Trophoblast cell (in vitro differentiated cells and primary cell): ENCODE measurements at regions not wholly inside any gene's neighbourhood (a gene's known extent, or its start where the extent isn't known, plus 50 kb on each side); places are given as distances from the start of the nearest gene placed in this dataset.

Experiments used
- DNase-seq, 2 donors: peaks; one replicate each; pipeline ENCODE4 v3.0.0-alpha.2; 2016
- H2AFZ ChIP-seq: 2 replicates; pipeline ENCODE4 v1.6.1; 2013; ENCODE audit warnings: low read length, moderate library complexity, mild to moderate bottlenecking; ENCODE audit not compliant: insufficient read depth, poor library complexity
- H2AK5ac ChIP-seq: 2 replicates; pipeline ENCODE4 v1.6.1; 2013; ENCODE audit warnings: mild to moderate bottlenecking, low read length
- H2BK120ac ChIP-seq: 2 replicates; pipeline ENCODE4 v1.6.1; 2013; ENCODE audit warnings: low read length, mild to moderate bottlenecking, moderate library complexity; ENCODE audit not compliant: insufficient read depth, poor library complexity
- H2BK12ac ChIP-seq: 2 replicates; pipeline ENCODE4 v1.6.1; 2013; ENCODE audit warnings: mild to moderate bottlenecking, low read length, moderate library complexity
- H2BK5ac ChIP-seq: 2 replicates; pipeline ENCODE4 v1.6.1; 2013; ENCODE audit warnings: low read length, low read depth, moderate library complexity, mild to moderate bottlenecking; ENCODE audit not compliant: poor library complexity
- H3K14ac ChIP-seq: 2 replicates; pipeline ENCODE4 v1.6.1; 2013; ENCODE audit warnings: mild to moderate bottlenecking, low read length
- H3K18ac ChIP-seq: 2 replicates; pipeline ENCODE4 v1.6.1; 2013; ENCODE audit warnings: mild to moderate bottlenecking, low read length
- H3K23ac ChIP-seq: 2 replicates; pipeline ENCODE4 v1.6.1; 2013; ENCODE audit warnings: low read length
- H3K27ac ChIP-seq: 2 replicates; pipeline ENCODE4 v1.5.1; 2013; ENCODE audit warnings: low read depth, mild to moderate bottlenecking, inconsistent platforms, low read length, moderate library complexity
- H3K27me3 ChIP-seq: 2 replicates; pipeline ENCODE4 v1.6.1; 2013; ENCODE audit warnings: inconsistent platforms, mild to moderate bottlenecking, low read length, moderate library complexity; ENCODE audit not compliant: insufficient read depth
- H3K36me3 ChIP-seq, 2 experiments: 1 replicate in 1 of 2; 2 replicates in 1 of 2; pipeline ENCODE4 v1.6.1; 2013; ENCODE audit warnings: low read length in 2 of 2, mild to moderate bottlenecking in 2 of 2, moderate library complexity in 1 of 2; ENCODE audit not compliant: insufficient read depth in 2 of 2, control insufficient read depth in 1 of 2
- H3K4ac ChIP-seq: 2 replicates; pipeline ENCODE4 v1.6.1; 2013; ENCODE audit warnings: low read depth, mild to moderate bottlenecking, low read length, moderate library complexity
- H3K4me1 ChIP-seq, 2 experiments: 1 replicate in 1 of 2; 2 replicates in 1 of 2; pipeline ENCODE4 v1.6.1; 2013; ENCODE audit warnings: low read length in 2 of 2, mild to moderate bottlenecking in 2 of 2, moderate library complexity in 1 of 2; ENCODE audit not compliant: insufficient read depth in 2 of 2, control insufficient read depth in 1 of 2
- H3K4me2 ChIP-seq: 2 replicates; pipeline ENCODE4 v1.6.1; 2013; ENCODE audit warnings: inconsistent platforms, mild to moderate bottlenecking, low read length, moderate library complexity
- H3K4me3 ChIP-seq: 2 replicates; pipeline ENCODE4 v1.5.1; 2013; ENCODE audit warnings: mild to moderate bottlenecking, low read depth, low read length, inconsistent platforms
- H3K79me1 ChIP-seq: one replicate; pipeline ENCODE4 v1.6.1; 2013; ENCODE audit warnings: low read length
- H3K79me2 ChIP-seq: 2 replicates; pipeline ENCODE4 v1.6.1; 2013; ENCODE audit warnings: low read length, mild to moderate bottlenecking; ENCODE audit not compliant: control insufficient read depth, insufficient read depth, poor library complexity
- H3K9ac ChIP-seq: 2 replicates; pipeline ENCODE4 v1.6.1; 2013; ENCODE audit warnings: mild to moderate bottlenecking, low read length
- H3K9me3 ChIP-seq: 2 replicates; pipeline ENCODE4 v1.6.1; 2013; ENCODE audit warnings: low read depth, mild to moderate bottlenecking, control low read depth, inconsistent platforms, low read length; ENCODE audit not compliant: insufficient read depth
- H4K12ac ChIP-seq: 2 replicates; pipeline ENCODE4 v1.6.1; 2013; ENCODE audit warnings: low read depth, mild to moderate bottlenecking, low read length, moderate library complexity
- H4K8ac ChIP-seq: 2 replicates; pipeline ENCODE4 v1.6.1; 2013; ENCODE audit warnings: low read depth, mild to moderate bottlenecking, low read length, moderate library complexity
- H4K91ac ChIP-seq: one replicate; pipeline ENCODE4 v1.6.1; 2013; ENCODE audit warnings: low read depth, mild to moderate bottlenecking, low read length, moderate library complexity
- WGBS: extraction: QIAGEN DNeasy Blood & Tissue Kit; methylation state at CpG from one replicate; pipeline ENCODE4 v1.1.7; 2013; ENCODE audit warnings: missing lambda C conversion rate; ENCODE audit not compliant: insufficient read length, insufficient coverage; ENCODE audit errors: extremely low coverage; 5-methylcytosine and 5-hydroxymethylcytosine counted together

- Histone ChIP-seq H3K4me2 (no peak overlapping the region), H3K9me3 (no peaks in the 10 kb centered on the region)
Measured at GRCh38 chr14:36022765-36023410, 153.6 kb downstream of the PTCSC3 start.

DNA sequence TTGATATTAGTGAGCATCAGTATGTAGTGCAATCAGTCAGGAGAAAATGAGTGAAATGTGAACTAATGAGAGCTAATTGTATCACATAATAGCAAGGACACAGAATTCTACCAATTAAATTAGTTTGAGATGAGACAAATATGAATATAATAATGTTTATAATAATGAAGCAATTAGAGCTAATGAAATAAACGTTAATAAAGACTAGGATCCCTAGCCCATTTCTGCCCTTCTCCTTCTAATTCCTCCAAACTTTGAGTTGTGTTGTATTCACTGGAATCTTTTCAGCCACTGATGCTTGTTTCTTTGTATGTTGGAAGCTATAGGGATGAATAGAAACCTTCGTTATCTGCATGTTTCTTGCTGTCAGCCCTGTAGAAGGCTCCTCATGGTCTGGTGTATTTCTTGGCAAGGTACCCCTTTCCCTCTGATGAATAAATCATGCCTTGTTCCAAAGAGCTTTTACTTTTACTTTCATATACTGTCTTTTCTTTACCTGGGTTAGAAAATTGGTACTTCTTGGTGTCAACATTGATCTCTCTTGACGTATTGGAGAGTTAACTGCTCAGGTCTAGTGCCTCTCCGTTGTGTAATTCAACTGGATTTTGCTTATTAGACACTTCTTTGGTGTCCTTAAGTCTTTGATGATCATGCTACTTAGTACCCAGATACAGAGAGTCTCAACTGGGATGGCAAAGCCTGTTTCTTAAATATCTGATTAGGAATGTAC, 154.8 kb downstream of the PTCSC3 start:
- Histone ChIP-seq H3K36me3 (no peaks in the 10 kb centered on the region), H4K8ac (no peak overlapping the region), H3K4me1 (no peaks in the 10 kb centered on the region), H2BK120ac (no peak overlapping the region), H2BK5ac (no peak overlapping the region), H3K27ac (no peak overlapping the region), H4K91ac (no peak overlapping the region), H2AFZ (no peak overlapping the region), H3K27me3 (no peaks in the 10 kb centered on the region), H3K79me2 (no peaks in the 10 kb centered on the region), H3K4me3 (no peak overlapping the region), H2AK5ac (no peak overlapping the region), H3K4me2 (no peak overlapping the region), H3K4ac (no peak overlapping the region), H3K9ac (no peak overlapping the region), H4K12ac (no peak overlapping the region), H3K9me3 (no peaks in the 10 kb centered on the region), H3K14ac (no peak overlapping the region), H2BK12ac (no peak overlapping the region), H3K18ac (no peak overlapping the region), H3K23ac (no peak overlapping the region), H3K79me1 (no peaks in the 10 kb centered on the region)
- no peak for DNase-seq
- no CpG with 5 or more reads among the region's 4 CpGs for whole genome bisulfite sequencing

More at GRCh38 chr14:36022765-36023410, 153.6 kb downstream of the PTCSC3 start:
- Histone ChIP-seq H3K23ac (no peak overlapping the region), H4K8ac (no peak overlapping the region), H3K27me3 (no peaks in the 10 kb centered on the region), H3K79me2 (no peaks in the 10 kb centered on the region), H2BK5ac (no peak overlapping the region), H3K4me3 (no peak overlapping the region), H2AFZ (no peak overlapping the region), H3K9ac (no peak overlapping the region), H3K4me1 (no peaks in the 10 kb centered on the region), H3K36me3 (no peaks in the 10 kb centered on the region), H3K18ac (no peak overlapping the region), H3K27ac (no peak overlapping the region), H3K79me1 (no peaks in the 10 kb centered on the region), H4K91ac (no peak overlapping the region), H4K12ac (no peak overlapping the region), H3K4ac (no peak overlapping the region), H2BK12ac (no peak overlapping the region), H2BK120ac (no peak overlapping the region), H2AK5ac (no peak overlapping the region), H3K14ac (no peak overlapping the region)
- no CpG with 5 or more reads among the region's 8 CpGs for WGBS
- no peak for DNase-seq

DNA sequence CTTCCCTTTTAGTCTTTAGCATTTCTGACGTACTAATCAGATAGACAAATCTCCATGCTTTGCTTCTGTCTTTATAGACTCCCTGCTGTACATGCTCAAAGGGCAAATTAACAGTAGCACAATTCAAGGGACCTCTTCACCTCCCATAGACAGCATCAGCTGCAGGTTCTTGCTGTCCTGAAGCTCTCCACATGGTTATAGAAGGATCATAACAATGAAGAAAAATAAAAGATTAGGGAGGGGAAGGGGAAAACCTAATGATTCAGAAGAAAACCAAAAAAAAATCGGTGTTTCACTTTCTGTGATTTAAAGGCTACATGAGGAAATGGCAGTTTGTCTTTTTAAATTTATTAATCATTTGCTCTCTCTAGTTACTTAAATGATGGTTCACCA, 155.5 kb downstream of the PTCSC3 start:
- Histone ChIP-seq H3K27me3 (no peaks in the 10 kb centered on the region), H3K79me1 (no peaks in the 10 kb centered on the region), H2AFZ (no peak overlapping the region), H3K23ac (no peak overlapping the region), H3K18ac (no peak overlapping the region), H3K79me2 (no peaks in the 10 kb centered on the region), H2BK5ac (no peak overlapping the region), H3K14ac (no peak overlapping the region), H4K8ac (no peak overlapping the region), H2BK120ac (no peak overlapping the region), H4K91ac (no peak overlapping the region), H2AK5ac (no peak overlapping the region), H3K9me3 (no peaks in the 10 kb centered on the region), H3K9ac (no peak overlapping the region), H3K4me3 (no peak overlapping the region), H3K4ac (no peak overlapping the region), H2BK12ac (no peak overlapping the region), H4K12ac (no peak overlapping the region), H3K36me3 (no peaks in the 10 kb centered on the region), H3K4me1 (no peaks in the 10 kb centered on the region), H3K4me2 (no peak overlapping the region), H3K27ac (no peak overlapping the region)
- no CpG with 5 or more reads among the region's 2 CpGs for WGBS
- no peak for DNase-seq

- no peak for DNase-seq
- Histone ChIP-seq H3K9me3 (no peaks in the 10 kb centered on the region), H2BK5ac (no peak overlapping the region), H3K4me1 (no peaks in the 10 kb centered on the region), H2BK12ac (no peak overlapping the region), H3K14ac (no peak overlapping the region), H2AFZ (no peak overlapping the region), H3K36me3 (no peaks in the 10 kb centered on the region), H4K12ac (no peak overlapping the region), H3K27ac (no peak overlapping the region), H3K18ac (no peak overlapping the region), H3K79me2 (no peaks in the 10 kb centered on the region), H3K4me2 (no peak overlapping the region), H3K9ac (no peak overlapping the region), H3K4ac (no peak overlapping the region), H2BK120ac (no peak overlapping the region), H4K8ac (no peak overlapping the region), H3K79me1 (no peaks in the 10 kb centered on the region), H4K91ac (no peak overlapping the region), H3K27me3 (no peaks in the 10 kb centered on the region), H3K23ac (no peak overlapping the region), H3K4me3 (no peak overlapping the region), H2AK5ac (no peak overlapping the region)
- no CpG with 5 or more reads among the region's 8 CpGs for WGBS
Measured at GRCh38 chr14:36020120-36021029, 156.1 kb downstream of the PTCSC3 start.
